ENCODE measurements at regions not wholly inside any gene's neighbourhood (a gene's known extent, or its start where the extent isn't known, plus 50 kb on each side); places are given as distances from the start of the nearest gene placed in this dataset.

DNA sequence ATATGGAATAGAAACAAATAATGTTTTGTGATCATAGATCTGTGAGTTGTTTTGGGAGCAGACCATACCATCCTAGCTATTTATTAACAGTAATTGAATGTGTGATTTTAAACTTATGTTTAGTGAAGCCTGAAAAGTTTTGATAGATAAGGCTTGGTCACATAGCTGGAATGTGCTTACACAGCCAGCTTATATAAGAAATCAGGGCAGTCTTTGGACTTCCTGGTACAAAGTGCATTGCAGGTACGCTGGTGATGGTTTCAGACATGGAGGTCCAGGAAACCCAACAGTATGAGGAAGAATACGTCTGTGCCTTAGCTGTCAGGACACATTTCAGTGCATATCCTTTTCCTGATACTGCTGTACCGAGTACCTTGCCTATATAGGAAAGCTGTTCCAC, 2316.2 kb upstream of the PCDH20 start:
- no peak for TF ChIP-seq ARNT (IDR thresholded peaks at IDR 0.05)
- no peak for TF ChIP-seq BHLHE40 (IDR thresholded peaks at IDR 0.05; ENCODE audit: borderline replicate concordance)
- TF ChIP-seq L3MBTL2 (conservative IDR thresholded peaks at IDR 0.05) = no peak
- TF ChIP-seq SUZ12 (IDR thresholded peaks at IDR 0.05) = no peak
- TF ChIP-seq FOXA1 (IDR thresholded peaks at IDR 0.05) = no peak
- TF ChIP-seq, protein P1, sequence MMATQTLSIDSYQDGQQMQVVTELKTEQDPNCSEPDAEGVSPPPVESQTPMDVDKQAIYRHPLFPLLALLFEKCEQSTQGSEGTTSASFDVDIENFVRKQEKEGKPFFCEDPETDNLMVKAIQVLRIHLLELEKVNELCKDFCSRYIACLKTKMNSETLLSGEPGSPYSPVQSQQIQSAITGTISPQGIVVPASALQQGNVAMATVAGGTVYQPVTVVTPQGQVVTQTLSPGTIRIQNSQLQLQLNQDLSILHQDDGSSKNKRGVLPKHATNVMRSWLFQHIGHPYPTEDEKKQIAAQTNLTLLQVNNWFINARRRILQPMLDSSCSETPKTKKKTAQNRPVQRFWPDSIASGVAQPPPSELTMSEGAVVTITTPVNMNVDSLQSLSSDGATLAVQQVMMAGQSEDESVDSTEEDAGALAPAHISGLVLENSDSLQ (IDR thresholded peaks at IDR 0.05) = no peak
- no peak for TF ChIP-seq TARDBP (IDR thresholded peaks at IDR 0.05)
- no peak for TF ChIP-seq FOXK2 (IDR thresholded peaks at IDR 0.05)
- no peak for TF ChIP-seq ELF4 (IDR thresholded peaks at IDR 0.05)
- no peak for TF ChIP-seq HDGF (IDR thresholded peaks at IDR 0.05; ENCODE audit: borderline replicate concordance)
- TF ChIP-seq FOXM1 (IDR thresholded peaks at IDR 0.05; ENCODE audit: borderline replicate concordance) = no peak
- 0 out of 2 replicates have a peak, but pooled peaks have one; percentile 39 for TF ChIP-seq LEF1 (IDR thresholded peaks at IDR 0.05; ENCODE audit: borderline replicate concordance)
- TF ChIP-seq SP1 (IDR thresholded peaks at IDR 0.05) = no peak

Measured in HEK293T (cell line).